Sigmoid colon (tissue), 6 donors: ENCODE measurements at regions not wholly inside any gene's neighbourhood (a gene's known extent, or its start where the extent isn't known, plus 50 kb on each side); places are given as distances from the start of the nearest gene placed in this dataset.
"Not testable (repeated sequence)": the region's sequence is repeated elsewhere in the genome, so short reads cannot be mapped to it uniquely, and the experiment has no call there.

Source experiments
- DNase-seq: peaks from one replicate; pipeline ENCODE4 v3.0.0-alpha.2; 2019
- H3K27ac ChIP-seq, 4 donors: fragments of 200-600 bp; sonication (generic); one replicate each; pipeline ENCODE4 v1.5.1; 2016 to 2019; ENCODE audit warnings: mild to moderate bottlenecking in 1 of 4
- H3K27me3 ChIP-seq, 3 donors: fragments of 200-600 bp; sonication (generic); one replicate each; pipeline ENCODE4 v1.5.1; 2019; ENCODE audit warnings: mild to moderate bottlenecking in 1 of 3
- H3K36me3 ChIP-seq, 4 donors: fragments of 200-600 bp; sonication (generic); one replicate each; pipeline ENCODE4 v1.5.1; 2016 to 2019
- H3K4me1 ChIP-seq, 4 donors: fragments of 200-600 bp; sonication (generic); one replicate each; pipeline ENCODE4 v1.5.1; 2017 to 2019
- H3K4me3 ChIP-seq, 4 donors: fragments of 200-600 bp; sonication (generic); one replicate each; pipeline ENCODE4 v1.5.1; 2017 to 2019; ENCODE audit warnings: mild to moderate bottlenecking in 2 of 4, moderate library complexity in 1 of 4
- H3K9me3 ChIP-seq, 4 donors: fragments of 200-600 bp in 3 of 4; sonication (generic) in 3 of 4; one replicate each; pipeline versions ENCODE4 v1.5.1 to v1.6.1; 2013 to 2019
- CTCF ChIP-seq, 4 experiments: fragments of 450-650 bp in 3 of 4; fragments of 200-600 bp in 1 of 4; IDR thresholded peaks; one replicate each; pipeline ENCODE4 v1.5.1; 2016 to 2019; ENCODE audit warnings: antibody characterized with exemption in 4 of 4, mild to moderate bottlenecking in 3 of 4, moderate library complexity in 2 of 4
- EP300 ChIP-seq, 4 donors: sonication (generic); formaldehyde crosslinking; IDR thresholded peaks; one replicate each; pipeline ENCODE4 v1.6.1; 2017; ENCODE audit warnings: antibody characterized with exemption in 4 of 4
- POLR2A ChIP-seq, 2 donors: fragments of 450-650 bp; IDR thresholded peaks; one replicate each; pipeline ENCODE4 v1.6.1; 2016; ENCODE audit warnings: antibody characterized with exemption in 2 of 2, mild to moderate bottlenecking in 2 of 2, moderate library complexity in 2 of 2
- POLR2AphosphoS5 ChIP-seq, 4 donors: sonication (generic); formaldehyde crosslinking; IDR thresholded peaks; one replicate each; pipeline ENCODE4 v1.6.1; 2017; ENCODE audit warnings: antibody characterized with exemption in 4 of 4
- WGBS, 2 donors: extraction: QIAGEN DNeasy Blood & Tissue Kit; methylation state at CpG; one replicate each; pipeline ENCODE4 v1.1.7; 2013; 5-methylcytosine and 5-hydroxymethylcytosine counted together
- intact Hi-C: fragments of 100-400 bp; cut with DNase I; formaldehyde crosslinking; loops from one replicate; pipeline ENCODE4 v1.15.1; 2023
- donor health status: healthy with polysubstance abuse.
- donor health status: healthy.

- TF ChIP-seq CTCF (IDR thresholded peaks at IDR 0.05) (no peak), POLR2AphosphoS5 (IDR thresholded peaks at IDR 0.05) (no peak), POLR2A (IDR thresholded peaks at IDR 0.05) (no peak), EP300 (IDR thresholded peaks at IDR 0.05) (no peak)
- no peak overlapping the region for H3K27ac ChIP-seq
- no peaks in the 10 kb centered on the region for H3K36me3 ChIP-seq
- peaks cover 0 to 7% (median 0%) of the 10 kb centered on the region in 4 donors for H3K9me3 ChIP-seq
- 86 to 87% methylated on average over 3 of the region's 3 CpGs for WGBS, 2 donors
- no peak overlapping the region for H3K4me3 ChIP-seq
- H3K27me3 ChIP-seq = peaks cover 0 to 2% (median 0%) of the 10 kb centered on the region in 3 donors
- DNase-seq = no peak
- intact Hi-C loops = no loop called here
- no peaks in the 10 kb centered on the region for H3K4me1 ChIP-seq
Measured at GRCh38 chr10:37721100-37721499, 136.3 kb downstream of the ZNF248 start.

GRCh38 chr10:37718060-37718459 lies 139.3 kb downstream of the ZNF248 start:
- intact Hi-C loops, H3K9me3 ChIP-seq, H3K36me3 ChIP-seq, H3K27me3 ChIP-seq, H3K4me3 ChIP-seq, DNase-seq, H3K27ac ChIP-seq: not testable (repeated sequence)
- H3K4me1 ChIP-seq = peaks cover 0 to 12% (median 8%) of the 10 kb centered on the region in 4 donors
- 83 to 87% methylated on average over 6 of the region's 6 CpGs for WGBS, 2 donors

- intact Hi-C loops = no loop called here
- H3K4me1 ChIP-seq = peaks cover 0 to 24% (median 19%) of the 10 kb centered on the region in 4 donors
- WGBS, 2 donors = 67 to 77% methylated on average over 3 of the region's 3 CpGs
- no peaks in the 10 kb centered on the region for H3K36me3 ChIP-seq
- DNase-seq = no peak
- no peaks in the 10 kb centered on the region for H3K27me3 ChIP-seq
- no peak overlapping the region for H3K27ac ChIP-seq
- TF ChIP-seq POLR2A (IDR thresholded peaks at IDR 0.05) = no peak
- no peak for TF ChIP-seq POLR2AphosphoS5 (IDR thresholded peaks at IDR 0.05)
- TF ChIP-seq CTCF (IDR thresholded peaks at IDR 0.05) = no peak
- TF ChIP-seq EP300 (IDR thresholded peaks at IDR 0.05) = no peak
- H3K9me3 ChIP-seq = peaks cover 0 to 3% (median 0%) of the 10 kb centered on the region in 4 donors
- H3K4me3 ChIP-seq = no peak overlapping the region
Measured at GRCh38 chr10:37713642-37714041, 143.8 kb downstream of the ZNF248 start.

- Histone ChIP-seq H3K27me3 (no peaks in the 10 kb centered on the region), H3K4me1 (peaks cover 0 to 24% (median 19%) of the 10 kb centered on the region in 4 donors), H3K27ac (no peak overlapping the region), H3K9me3 (no peaks in the 10 kb centered on the region), H3K4me3 (no peak overlapping the region), H3K36me3 (no peaks in the 10 kb centered on the region)
- WGBS, 2 donors = 66 to 70% methylated on average over 3 of the region's 3 CpGs
- no peak for DNase-seq
- TF ChIP-seq POLR2AphosphoS5 (IDR thresholded peaks at IDR 0.05) (no peak), CTCF (IDR thresholded peaks at IDR 0.05) (no peak), POLR2A (IDR thresholded peaks at IDR 0.05) (no peak), EP300 (IDR thresholded peaks at IDR 0.05) (no peak)
- intact Hi-C loops = no loop called here
Measured at GRCh38 chr10:37713132-37713501, 144.3 kb downstream of the ZNF248 start.

- Histone ChIP-seq H3K9me3 (no peaks in the 10 kb centered on the region), H3K36me3 (no peaks in the 10 kb centered on the region), H3K27ac (no peak overlapping the region), H3K4me1 (peaks cover 0 to 24% (median 19%) of the 10 kb centered on the region in 4 donors), H3K27me3 (no peaks in the 10 kb centered on the region), H3K4me3 (no peak overlapping the region)
- no peak for TF ChIP-seq CTCF (IDR thresholded peaks at IDR 0.05)
- no peak for TF ChIP-seq POLR2A (IDR thresholded peaks at IDR 0.05)
- TF ChIP-seq POLR2AphosphoS5 (IDR thresholded peaks at IDR 0.05) = no peak
- no peak for TF ChIP-seq EP300 (IDR thresholded peaks at IDR 0.05)
- DNase-seq = no peak
- WGBS, 2 donors = 80 to 85% methylated on average over 4 of the region's 4 CpGs
- intact Hi-C loops = no loop called here
Measured at GRCh38 chr10:37712489-37713131, 144.8 kb downstream of the ZNF248 start.
